ENCODE measurements at regions not wholly inside any gene's neighbourhood (a gene's known extent, or its start where the extent isn't known, plus 50 kb on each side); places are given as distances from the start of the nearest gene placed in this dataset.
"Not testable (repeated sequence)": the region's sequence is repeated elsewhere in the genome, so short reads cannot be mapped to it uniquely, and the experiment has no call there.

DNA sequence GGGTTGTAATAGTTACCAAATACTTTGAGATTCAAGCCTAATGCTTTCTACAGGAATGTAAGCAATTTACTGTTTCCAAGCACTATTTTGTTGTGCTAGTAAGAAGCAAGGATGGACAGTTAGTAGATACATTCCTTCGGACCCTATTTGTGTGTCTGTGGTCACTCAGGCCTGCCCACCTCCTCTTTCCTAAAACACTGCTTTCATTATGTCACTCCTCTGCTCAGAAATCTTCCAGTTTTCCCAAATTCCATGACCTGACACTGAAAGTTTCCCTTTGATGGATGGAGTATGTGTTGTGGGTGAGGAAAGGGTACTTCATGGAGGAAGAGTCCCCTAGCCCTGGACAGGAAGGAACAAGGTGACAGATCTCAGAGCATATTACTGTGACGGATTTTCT, 141.1 kb downstream of the DISP1 start:
- no peak for DNase-seq

DNA sequence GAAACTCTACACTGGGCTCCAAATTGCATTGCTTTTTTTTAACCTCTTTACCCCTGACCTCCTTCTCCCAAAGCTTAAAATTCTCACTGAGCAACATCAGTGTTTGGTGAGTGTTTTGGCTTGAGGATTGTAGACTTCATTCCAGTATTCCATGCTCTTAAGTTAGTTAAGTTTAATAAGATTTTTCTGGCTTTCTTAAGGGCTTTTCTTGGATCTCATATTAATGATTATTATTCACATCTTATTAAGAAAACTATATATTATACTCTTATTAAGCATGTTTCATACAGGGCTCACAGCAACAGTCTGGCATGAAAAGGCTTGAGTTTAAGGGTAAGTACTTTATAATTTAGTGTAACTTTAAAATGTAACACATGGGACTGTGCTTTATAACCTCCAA, 141.8 kb downstream of the DISP1 start:
- no peak for DNase-seq

DNA sequence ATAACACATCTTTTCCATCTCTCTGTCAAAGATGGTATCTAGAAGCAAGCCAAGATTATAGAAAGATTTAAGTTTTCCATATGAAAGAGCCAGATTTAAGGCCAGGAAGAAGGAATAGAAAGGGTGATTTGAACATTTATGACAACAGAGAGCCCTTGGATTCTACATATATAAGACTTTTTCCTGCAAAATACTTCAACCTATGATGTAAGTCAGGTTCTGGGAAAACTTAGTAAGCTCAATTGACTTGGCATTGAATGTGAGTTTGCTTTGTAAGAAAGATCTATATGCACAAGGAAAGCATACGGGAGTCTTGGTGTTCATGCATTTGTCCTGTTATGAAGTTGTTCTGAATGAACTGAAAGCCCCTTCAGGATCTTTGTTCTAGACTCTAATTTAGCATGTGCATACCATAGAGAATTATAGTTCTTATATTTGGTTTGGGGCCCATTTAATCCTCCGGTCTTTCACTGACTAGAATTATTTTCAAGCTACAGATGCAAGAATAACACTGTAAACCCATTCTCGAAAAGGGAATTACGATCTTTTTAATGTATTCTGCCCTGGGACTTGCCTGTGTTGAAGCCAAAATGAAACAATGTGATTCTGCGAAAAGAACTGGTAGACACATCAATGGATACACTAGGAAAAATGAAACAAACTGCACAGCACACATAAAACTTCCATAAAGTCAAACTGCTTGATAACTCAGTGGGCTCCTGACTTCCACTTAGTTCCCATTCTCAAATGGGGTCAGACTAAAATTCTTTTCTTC, 152.8 kb downstream of the DISP1 start:
- DNase-seq = no peak

DNA sequence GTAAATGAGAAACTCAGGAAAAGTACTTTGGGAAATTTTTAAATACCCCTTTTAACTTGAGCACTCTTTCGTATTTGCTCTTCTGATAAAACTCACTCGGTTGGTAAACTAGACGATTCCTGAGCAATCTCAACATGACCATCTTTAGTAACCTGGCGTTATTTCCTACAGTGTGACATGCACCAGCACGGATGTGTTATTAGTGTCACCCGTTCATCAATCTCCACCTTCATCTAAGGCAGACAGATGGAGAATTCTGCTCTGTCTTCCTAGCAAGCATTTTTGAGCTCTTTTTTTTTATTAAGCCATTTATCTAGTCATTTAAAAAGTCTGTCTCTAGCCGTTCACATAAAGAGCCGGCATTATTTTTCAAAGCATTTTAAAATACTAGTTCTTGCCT, 155.2 kb downstream of the DISP1 start:
- DNase-seq = no peak

DNA sequence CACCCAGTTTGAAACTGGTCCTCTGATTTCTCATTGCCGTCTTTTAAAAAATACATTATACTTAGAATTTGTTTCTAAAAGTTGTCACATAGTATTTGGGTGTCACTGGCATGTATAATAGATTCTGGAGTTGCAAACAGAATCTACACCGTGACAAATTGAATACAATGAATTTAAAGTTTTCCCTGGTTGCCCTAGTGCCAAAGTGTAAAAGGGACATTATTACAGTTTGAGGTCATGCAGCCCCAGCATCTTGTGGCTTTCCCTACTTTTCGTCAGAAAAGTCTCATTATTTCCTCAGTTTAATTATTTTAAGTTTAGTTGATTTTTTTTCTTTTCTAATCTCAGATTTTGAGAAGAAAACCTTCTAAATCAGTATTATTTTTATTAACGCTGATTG, 155.9 kb downstream of the DISP1 start:
- no peak for DNase-seq

DNA sequence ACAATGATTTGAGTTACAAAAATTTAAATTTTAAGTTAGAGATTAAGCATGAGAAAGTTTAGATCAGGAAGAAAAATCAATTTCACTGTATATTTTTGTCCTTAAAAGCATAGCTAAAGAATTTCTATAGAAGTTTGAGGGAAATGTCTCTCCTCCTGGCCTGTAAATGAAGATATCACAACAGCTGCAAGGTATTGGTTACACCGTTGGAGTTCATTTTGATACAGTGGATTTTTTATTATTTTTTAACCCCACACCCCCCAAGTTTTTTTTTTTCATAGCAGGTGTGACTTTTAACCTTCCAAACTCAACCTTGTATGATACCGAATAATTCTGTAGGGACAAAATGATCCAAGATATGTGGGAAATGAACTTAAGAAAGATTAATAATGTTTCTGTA, 156.3 kb downstream of the DISP1 start:
- no peak for DNase-seq

DNA sequence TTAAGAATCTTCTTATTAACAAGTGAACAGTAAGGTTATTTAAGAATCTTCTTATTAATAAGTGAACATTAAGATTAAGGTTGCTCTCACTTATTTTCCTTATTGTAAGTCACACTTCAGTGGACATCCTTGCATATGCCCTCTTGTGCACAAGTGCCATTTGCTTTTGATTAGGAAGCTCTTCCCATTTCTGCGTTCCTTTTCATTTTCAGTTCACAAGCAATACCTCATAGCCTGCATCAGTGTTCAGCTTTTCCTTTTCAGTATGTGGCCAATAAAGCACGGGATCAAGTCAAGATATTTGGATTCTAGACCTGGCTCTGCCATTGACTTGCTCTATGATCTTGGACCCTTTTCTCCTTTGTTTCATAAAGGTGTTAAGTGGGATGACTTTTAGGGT, 158.7 kb downstream of the DISP1 start:
- no peak for DNase-seq

DNA sequence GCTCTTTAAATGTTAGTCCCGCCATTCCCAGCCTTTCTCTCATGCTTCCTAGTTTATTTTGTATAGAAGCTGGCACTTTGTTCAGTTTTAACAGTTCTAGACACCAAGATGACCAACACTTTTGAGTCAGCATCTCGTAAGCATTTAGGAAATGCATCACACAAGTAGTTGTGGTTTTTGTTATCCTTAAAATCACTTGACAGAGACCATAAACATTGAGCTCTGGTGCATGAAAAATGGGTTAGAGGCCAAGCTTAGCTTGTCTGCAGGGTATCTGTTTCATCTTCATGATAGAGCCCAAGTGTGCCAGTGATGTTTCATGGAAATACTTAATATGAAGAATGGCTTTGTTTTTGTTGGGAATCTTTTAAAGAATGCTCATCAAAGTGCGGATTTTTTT, 159.7 kb downstream of the DISP1 start:
- no peak for DNase-seq

DNA sequence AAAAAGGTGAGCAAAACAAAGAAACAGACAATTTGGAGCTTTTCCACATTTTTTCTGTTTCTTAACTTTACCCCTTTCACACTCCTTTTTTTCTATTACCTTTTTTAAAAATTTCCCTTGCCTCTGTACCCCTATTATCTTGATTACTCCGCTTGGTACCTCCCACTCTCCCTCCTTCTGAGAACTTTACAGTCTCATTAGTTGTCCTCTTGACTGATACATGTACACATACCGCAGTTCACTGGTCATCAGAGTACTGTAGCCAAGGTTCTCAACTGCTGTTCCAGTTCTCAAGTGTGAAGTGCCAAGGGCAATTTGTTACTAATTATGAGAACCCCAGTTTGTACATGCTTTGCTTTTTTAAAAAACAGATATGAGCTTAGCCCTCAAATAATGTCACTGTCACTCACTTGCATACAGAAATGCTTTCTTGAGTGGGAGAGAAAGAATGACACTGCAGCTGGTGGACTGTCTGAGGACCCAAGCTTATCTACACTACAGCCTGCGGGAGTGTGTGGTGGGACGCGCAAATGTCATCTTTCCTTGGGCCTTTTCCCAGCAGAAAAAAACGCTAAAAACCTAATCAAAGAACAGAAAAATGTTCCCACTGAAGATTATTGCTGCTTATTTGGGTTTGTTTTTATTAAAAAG, 160.8 kb downstream of the DISP1 start:
- DNase-seq = no peak

DNA sequence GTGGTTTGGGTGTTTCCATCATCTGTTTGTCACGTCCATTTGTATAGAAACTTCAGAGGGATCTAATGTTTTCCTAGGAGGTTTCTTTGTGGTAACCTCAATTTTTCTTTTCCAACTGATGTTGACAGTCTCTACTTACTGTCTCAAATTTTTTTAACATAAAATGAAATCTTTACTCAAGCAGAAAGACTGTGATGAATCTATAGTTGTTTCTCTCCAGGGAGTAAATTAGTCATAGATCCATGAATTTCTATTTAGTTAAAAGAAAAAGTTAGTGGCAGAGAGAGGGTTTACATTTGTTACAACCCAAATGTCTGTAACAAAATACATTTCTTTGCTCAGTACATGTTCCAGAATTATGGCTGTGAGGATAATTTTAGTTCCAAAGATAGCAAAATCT, 161.6 kb downstream of the DISP1 start:
- no peak for DNase-seq

DNA sequence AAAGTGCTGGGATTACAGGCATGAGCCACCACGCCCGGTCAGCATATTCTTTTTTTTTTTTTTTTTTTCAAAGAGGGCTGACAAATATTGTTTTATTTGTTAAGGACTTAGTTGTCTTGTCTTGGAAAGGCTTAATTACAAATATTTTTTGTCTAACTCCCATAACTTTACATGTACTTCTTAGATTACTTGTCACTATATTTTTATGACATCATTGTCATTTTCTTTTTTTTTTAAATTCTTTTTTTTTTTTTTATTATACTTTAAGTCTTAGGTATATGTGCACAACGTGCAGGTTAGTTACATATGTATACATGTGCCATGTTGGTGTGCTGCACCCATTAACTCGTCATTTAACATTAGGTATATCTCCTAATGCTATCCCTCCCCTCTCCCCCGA, 162.5 kb downstream of the DISP1 start:
- DNase-seq = not testable (repeated sequence)

DNA sequence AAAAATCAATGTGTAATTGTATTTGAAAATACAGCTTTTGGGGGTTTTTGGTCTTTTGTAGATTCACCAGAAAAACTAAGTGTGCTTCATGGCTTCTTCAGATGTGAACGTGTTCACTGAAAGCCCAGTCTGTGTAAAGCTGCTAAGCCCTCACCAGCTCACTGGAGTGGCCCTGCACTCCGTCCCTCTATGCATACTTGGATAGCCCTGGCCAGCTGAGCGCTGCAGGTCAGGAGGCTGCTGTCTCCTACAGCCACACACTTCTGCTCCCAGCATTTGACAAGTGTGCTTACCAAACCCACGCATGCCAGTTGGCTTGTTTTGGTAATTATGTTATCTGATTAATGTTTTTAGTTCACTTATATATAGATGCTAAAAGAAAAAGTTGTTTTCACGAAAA, 163.5 kb downstream of the TLR5 start:
- no peak for DNase-seq

DNA sequence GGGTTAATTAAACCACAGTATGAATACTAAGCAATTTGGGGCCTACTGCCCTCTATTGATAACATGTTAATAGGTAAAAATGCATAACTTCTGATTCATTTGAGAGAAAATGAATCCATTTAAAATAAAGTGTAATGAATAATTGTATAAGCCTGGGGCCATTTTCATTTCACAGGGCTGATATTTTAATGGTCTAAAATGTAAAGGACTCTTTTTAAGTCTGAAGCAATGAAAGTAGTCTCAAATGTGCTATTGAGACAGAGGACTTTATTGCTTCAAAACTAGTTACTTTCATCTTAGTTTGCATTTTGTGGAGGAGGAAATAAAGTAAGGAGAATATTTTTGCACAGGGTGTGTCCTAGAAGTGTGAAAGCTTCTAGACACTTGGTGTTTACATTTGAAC, 155.4 kb downstream of the TLR5 start:
- no peak for DNase-seq

DNA sequence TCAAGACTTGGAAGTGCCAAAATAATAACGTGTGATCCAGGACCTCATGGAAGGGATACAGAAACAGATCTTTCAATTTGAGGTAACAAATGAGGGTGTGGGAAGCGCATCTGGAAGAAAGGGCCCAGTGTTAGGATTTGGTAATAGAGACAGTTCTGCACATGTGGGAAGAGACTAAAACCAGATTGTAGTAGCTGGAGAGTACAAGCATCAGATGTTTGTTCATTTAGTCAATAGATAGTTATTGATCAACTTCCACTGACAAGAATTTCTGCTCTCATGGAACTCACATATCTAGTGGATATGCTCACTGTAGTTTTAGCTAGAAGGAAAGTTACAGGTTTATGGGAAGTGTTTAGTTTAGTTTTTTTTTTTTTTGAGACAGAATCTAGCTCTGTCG, 153.6 kb downstream of the TLR5 start:
- no peak for DNase-seq

DNA sequence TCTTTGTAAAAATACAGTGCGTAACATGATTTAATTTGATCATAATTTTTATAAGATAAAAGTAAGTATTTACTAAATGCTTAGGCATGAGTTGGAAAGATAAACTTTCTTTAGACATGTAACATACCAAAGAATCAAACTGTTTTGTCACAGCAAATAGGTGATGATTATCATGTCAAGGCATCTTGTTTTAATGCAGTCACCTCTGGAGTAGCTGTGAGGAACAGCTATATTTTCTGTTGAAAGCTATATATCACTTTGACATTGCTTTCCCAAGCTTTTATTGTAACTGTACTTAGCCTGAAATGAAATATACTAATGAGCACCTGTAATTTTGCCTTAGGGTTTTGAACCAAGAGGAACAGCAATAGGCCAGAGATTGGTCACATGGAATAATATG, 151.9 kb downstream of the TLR5 start:
- DNase-seq = no peak

DNA sequence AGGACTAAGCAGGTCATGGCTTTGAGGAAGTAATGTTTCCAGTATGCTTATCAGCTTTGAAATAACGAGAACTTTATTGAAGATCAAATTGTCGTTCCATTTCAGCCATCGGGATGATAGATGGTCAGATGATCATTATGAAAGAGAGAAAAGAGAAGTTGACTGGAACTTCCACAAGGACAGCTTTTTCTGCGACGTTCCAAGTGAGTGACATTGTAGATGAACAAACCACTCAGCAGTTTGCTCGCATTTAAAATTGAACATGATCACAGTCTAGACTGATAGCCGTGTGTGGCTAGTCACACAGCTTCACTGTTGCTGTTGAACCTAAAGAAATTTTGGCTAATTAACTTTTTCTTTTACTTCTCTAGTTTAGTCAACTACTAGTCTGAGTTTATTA, 151.1 kb downstream of the TLR5 start:
- DNase-seq = no peak

DNA sequence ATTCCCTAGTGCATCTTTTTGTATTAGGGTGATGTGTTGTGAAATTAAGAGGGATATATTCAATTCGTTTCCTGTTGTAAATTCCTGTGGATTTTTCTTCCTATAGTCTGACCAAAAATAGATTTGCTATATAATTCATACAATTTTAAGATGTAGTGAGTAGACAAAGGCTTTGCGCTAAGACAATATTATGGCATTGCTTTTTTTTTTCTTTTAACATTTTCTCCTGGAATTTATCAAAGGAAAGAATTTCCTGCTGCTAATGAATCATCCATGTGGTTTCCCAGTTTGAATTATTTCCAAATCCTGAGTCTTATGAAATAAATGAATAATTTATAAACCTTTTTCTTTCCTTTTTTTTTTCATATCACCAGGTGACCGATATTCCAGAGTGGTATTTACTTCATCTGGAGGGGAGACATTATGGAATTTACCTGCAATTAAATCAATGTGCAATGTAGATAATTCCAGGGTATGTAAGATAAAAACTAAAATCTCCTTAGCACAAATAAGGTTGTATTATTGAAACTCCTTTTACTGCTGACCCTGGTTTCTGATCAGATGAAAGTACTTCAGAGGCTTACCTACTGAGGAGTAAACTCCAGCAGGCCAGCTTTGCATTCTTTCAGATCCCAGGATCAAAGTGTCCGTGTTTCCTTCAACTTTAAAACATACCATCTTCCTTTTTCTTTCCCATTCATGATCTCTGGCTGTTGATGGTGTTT, 148.4 kb downstream of the TLR5 start:
- no peak for DNase-seq

DNA sequence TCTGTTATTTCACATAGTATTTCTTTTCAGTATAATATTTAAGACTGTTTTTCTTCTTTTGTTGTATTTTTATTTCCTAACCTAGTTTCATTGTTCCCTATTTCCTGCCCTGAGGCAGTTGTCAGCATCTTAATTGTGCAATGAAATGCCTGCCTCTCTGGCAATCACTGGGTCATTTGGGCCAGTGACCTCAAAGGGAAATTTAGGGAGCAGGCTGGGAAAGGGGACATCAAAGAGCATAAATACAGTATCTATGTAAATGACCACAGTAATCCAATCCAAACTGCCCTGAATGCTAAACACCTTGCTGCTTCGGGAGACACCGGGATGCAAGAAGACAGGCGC, 147.8 kb downstream of the TLR5 start:
- no peak for DNase-seq

DNA sequence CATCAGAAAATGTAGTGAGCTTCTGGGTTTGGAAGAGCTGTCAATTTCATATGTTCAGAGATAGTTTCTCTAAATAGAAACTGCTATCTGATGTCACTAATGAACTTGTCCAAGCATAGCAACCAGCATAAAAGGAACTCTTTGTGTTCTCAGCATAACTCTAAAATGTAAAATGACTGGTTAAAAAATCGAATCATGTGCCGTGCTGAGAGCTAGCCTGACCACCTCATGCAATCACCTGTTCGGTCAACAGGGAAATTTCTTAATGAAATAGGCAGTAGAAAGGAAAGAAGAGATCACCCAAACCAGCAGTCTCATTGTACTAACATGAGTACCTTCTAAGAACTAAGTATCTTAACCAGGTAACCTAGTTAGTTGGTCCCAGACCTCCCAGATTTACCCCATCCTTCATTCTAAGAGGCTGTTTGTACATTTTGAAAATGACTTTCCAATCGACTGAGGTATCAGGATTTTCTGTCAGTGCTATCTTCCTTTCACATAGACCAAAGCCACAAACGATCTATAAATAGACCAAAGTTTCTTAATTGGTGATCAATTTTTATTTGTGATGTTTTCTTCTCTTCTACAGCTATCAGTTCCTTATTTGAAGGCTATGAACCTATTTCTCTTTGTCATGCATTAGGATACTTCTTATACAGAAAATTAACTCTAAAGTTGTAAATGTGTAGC, 147.3 kb downstream of the TLR5 start:
- DNase-seq = no peak

DNA sequence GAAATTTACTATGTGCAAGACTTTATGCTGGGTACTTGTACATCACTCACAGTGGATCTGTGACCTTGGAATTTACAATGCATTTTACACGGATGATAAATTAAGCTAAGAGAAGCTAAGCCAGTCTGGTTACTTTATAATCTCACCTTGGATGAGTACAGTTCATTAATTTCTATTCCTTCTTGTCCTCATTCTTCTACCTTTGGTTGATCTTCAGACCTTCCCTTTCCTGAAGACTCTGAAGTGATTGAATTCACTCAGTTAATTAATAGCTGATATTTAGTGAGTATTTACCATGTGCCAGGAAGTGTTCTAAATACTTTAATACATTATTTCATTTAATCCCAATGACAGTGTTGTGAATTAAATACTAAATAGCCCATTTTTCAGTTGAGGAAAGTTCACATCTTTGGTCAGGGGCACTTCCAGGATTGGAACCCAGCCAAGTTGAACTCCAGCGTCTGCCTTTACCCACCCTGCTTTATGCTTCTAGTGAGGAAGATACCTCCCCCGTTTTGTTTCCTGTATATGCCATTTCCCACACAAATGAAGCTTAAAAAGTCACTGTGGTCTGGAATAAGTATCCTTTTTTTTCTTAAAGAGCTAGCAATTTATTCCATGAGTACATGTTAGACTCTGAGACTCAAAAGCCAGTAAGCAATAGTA, 146.6 kb downstream of the TLR5 start:
- no peak for DNase-seq

DNA sequence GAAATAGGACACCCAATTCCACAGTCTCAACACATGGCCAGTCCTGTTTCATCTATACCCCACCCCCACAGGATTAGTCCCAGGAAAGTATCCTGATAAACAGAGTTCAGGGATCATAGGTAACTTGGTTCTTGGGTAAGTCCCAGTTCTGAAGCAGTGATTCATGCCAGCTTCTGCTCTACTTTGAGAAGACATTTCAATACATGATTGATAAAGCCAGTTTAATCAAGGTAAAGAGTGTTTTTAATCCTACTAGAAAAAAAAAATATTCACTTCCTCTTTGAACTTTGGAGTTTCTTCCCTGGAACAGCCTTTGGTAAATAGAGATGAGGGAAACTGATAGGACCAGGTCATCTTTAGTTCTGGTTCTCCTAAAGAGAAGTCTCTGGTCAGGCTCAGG, 142.4 kb downstream of the TLR5 start:
- no peak for DNase-seq

DNA sequence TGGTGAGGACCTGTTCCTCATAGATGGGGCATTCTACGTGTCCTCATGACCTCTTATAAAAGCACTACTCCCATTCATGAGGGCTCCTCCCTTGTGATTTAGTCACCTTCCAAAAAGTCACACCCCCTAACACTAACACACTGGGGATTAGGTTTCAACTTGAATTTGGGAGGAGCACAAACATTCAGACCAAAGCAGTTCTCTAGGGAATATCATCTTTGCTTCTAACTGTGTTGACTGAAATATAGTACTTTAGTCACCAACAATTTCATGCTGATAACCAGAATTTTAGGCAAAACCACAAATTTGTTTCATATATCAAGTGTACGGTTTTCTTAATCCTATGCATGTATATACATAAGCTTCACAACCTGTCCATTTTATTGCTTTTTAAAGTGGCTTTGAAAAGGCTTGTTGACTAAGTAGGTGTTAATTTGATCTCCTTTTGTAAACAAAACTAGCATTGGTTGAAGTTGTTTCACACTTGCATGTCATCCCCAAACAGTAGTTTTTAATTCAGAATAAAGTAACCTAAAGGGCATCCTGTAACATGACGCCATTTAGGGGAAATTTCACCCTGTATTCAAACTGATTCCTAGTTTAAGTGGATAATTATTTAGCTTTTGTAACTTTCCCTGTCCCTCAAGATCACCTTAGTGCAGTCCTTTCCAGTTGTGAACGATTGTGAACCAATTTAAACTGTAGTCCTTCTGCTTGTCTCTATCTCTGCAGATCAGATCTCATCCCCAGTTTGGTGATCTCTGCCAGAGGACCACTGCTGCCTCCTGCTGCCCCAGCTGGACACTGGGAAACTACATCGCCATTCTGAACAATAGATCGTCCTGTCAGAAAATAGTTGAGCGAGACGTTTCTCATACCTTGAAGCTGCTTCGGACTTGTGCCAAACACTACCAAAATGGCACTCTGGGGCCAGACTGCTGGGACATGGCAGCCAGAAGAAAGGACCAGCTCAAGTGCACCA, 141.1 kb downstream of the TLR5 start:
- no peak for DNase-seq

All from stimulated activated CD4-positive, alpha-beta T cell treated with anti-CD3 and anti-CD28 coated beads, Interleukin-12 subunit alpha, Interleukin-12 subunit beta, amount 100 ng/mL, for 4 hours (primary cell).